ENCODE measurements at regions not wholly inside any gene's neighbourhood (a gene's known extent, or its start where the extent isn't known, plus 50 kb on each side); places are given as distances from the start of the nearest gene placed in this dataset.

- no peaks in the 10 kb centered on the region for H3K27me3 ChIP-seq
- no peak overlapping the region for H3K4me3 ChIP-seq
- no peaks in the 10 kb centered on the region for H3K4me1 ChIP-seq
- TF ChIP-seq CTCF (IDR thresholded peaks at IDR 0.05) (no peak), POLR2A (IDR thresholded peaks at IDR 0.05) (no peak)
- DNase-seq (ENCODE audit: extremely low spot score in 2 of 2): no peak
- intact Hi-C loops (cut with DNase I): no loop called here
- H3K9me3 ChIP-seq: no peaks in the 10 kb centered on the region
- no peaks in the 10 kb centered on the region for H3K36me3 ChIP-seq
- H3K27ac ChIP-seq: no peak overlapping the region
These were observed 266.6 kb downstream of the ZNF674 start for GRCh38 chrX:46278572-46278971.

DNA sequence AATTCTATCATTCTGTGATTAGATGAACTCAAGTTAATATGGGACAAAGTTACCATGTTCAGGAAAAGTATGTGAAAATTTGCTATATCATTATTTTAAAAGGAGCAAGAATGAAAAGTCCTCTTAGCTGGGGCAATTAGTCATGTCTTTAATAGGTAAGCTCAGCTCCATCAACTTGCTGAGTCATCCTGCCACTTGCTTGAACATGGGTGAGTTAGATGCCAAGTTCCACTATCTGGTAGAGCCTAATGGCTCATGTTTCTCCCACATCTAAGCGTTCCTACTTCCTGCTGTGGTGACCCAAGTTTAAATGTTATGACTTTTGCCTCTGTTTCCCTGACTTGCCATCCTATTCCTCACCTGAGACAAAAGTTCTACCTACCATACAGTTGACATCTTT lies 276.8 kb downstream of the ZNF674 start:
- H3K36me3 ChIP-seq: no peaks in the 10 kb centered on the region
- no peaks in the 10 kb centered on the region for H3K4me1 ChIP-seq
- H3K27ac ChIP-seq: no peak overlapping the region
- intact Hi-C loops (cut with DNase I): no loop called here
- no peaks in the 10 kb centered on the region for H3K9me3 ChIP-seq
- DNase-seq (ENCODE audit: extremely low spot score in 2 of 2): no peak
- H3K27me3 ChIP-seq: no peaks in the 10 kb centered on the region
- TF ChIP-seq POLR2A (IDR thresholded peaks at IDR 0.05) (no peak), CTCF (IDR thresholded peaks at IDR 0.05) (no peak), POLR2AphosphoS5 (IDR thresholded peaks at IDR 0.05; ENCODE audit: insufficient read depth in 1 of 2, low read depth in 1 of 2) (no peak)
- no peak overlapping the region for H3K4me3 ChIP-seq

DNA sequence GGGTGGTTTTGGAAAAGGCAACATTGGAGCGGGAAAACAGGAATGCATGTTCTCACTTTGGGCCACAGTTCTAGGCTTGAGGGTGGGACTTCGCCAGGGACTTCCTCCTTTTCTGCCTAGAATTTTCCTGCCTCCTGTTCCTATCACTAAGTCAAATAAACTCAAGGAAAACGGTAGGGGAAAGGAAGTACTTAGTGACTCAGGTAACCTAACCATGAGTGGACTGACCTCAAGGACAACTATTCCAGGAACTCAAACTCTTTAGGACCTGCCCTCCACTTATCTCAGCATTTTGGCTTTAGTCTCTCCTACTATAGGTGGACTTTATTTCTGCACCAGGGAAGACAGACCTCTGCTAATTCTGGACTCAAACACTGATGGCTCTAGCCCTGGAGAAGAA lies 281.7 kb downstream of the ZNF674 start:
- Histone ChIP-seq H3K4me1 (no peaks in the 10 kb centered on the region), H3K36me3 (no peaks in the 10 kb centered on the region), H3K27ac (no peak overlapping the region), H3K9me3 (no peaks in the 10 kb centered on the region), H3K4me3 (no peak overlapping the region), H3K27me3 (no peaks in the 10 kb centered on the region)
- TF ChIP-seq CTCF (IDR thresholded peaks at IDR 0.05) (no peak), POLR2AphosphoS5 (IDR thresholded peaks at IDR 0.05; ENCODE audit: insufficient read depth in 1 of 2, low read depth in 1 of 2) (no peak), POLR2A (IDR thresholded peaks at IDR 0.05) (no peak)
- intact Hi-C loops (cut with DNase I): no loop called here
- DNase-seq (ENCODE audit: extremely low spot score in 2 of 2): no peak

DNA sequence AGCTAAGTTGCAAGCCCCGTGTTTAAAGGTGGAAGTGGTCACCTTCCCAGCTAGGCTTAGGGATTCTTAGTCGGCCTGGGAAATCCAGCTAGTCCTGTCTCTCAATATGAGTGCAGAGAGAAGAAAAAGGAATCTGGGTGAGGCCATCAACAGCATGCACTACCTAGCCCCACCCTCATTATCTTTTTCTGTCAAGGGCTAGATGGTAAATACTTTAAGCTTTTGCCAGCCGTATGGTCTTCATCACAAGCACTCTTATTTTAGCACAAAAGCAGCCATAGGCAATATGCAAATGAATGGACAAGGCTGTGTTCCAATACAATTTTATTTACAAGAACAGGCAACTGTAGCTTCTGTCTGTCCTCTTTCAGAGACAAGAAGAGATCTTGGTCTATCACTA lies 282.9 kb downstream of the ZNF674 start:
- Histone ChIP-seq H3K4me3 (no peak overlapping the region), H3K9me3 (no peaks in the 10 kb centered on the region), H3K4me1 (no peaks in the 10 kb centered on the region), H3K36me3 (no peaks in the 10 kb centered on the region), H3K27ac (no peak overlapping the region), H3K27me3 (no peaks in the 10 kb centered on the region)
- intact Hi-C loops (cut with DNase I): no loop called here
- TF ChIP-seq POLR2AphosphoS5 (IDR thresholded peaks at IDR 0.05; ENCODE audit: insufficient read depth in 1 of 2, low read depth in 1 of 2): no peak
- TF ChIP-seq CTCF (IDR thresholded peaks at IDR 0.05): no peak
- TF ChIP-seq POLR2A (IDR thresholded peaks at IDR 0.05): no peak
- no peak for DNase-seq (ENCODE audit: extremely low spot score in 2 of 2)

- Histone ChIP-seq H3K27ac (no peak overlapping the region), H3K27me3 (no peaks in the 10 kb centered on the region), H3K4me3 (no peak overlapping the region), H3K4me1 (no peaks in the 10 kb centered on the region), H3K9me3 (no peaks in the 10 kb centered on the region), H3K36me3 (no peaks in the 10 kb centered on the region)
- intact Hi-C loops (cut with DNase I): no loop called here
- TF ChIP-seq POLR2A (IDR thresholded peaks at IDR 0.05) (no peak), POLR2AphosphoS5 (IDR thresholded peaks at IDR 0.05; ENCODE audit: insufficient read depth in 1 of 2, low read depth in 1 of 2) (no peak), CTCF (IDR thresholded peaks at IDR 0.05) (no peak)
- no peak for DNase-seq (ENCODE audit: extremely low spot score in 2 of 2)
These were observed 284.7 kb downstream of the ZNF674 start for GRCh38 chrX:46260499-46260898.
